PFSK-1 (cell line): ENCODE measurements at regions not wholly inside any gene's neighbourhood (a gene's known extent, or its start where the extent isn't known, plus 50 kb on each side); places are given as distances from the start of the nearest gene placed in this dataset.

Experiments used
- POLR2AphosphoS5 ChIP-seq: IDR thresholded peaks from 2 replicates; pipeline ENCODE4 v1.6.1; 2012; ENCODE audit warnings: low read depth, mild to moderate bottlenecking, control low read depth, low read length, moderate library complexity
- REST ChIP-seq, 2 experiments: IDR thresholded peaks; 2 replicates each; pipeline versions ENCODE4 v1.6.1 to v1.8.0; 2011 to 2012; ENCODE audit warnings: low read depth in 2 of 2, low read length in 2 of 2, control low read depth in 1 of 2, inconsistent platforms in 1 of 2, mild to moderate bottlenecking in 1 of 2, moderate library complexity in 1 of 2; ENCODE audit not compliant: insufficient read depth in 1 of 2
- TAF1 ChIP-seq: IDR thresholded peaks from 2 replicates; pipeline ENCODE4 v1.6.1; 2012; ENCODE audit warnings: low read length, control low read depth, borderline replicate concordance; ENCODE audit not compliant: insufficient read depth

GRCh38 chr11:96783311-96783710 is 393.5 kb downstream of the JRKL start:
- no peak for TF ChIP-seq TAF1
- TF ChIP-seq POLR2AphosphoS5, result no peak
- no peak for TF ChIP-seq REST (IDR thresholded peaks at IDR 0.05; ENCODE audit: insufficient read depth in 1 of 2, low read depth in 2 of 2, low read length in 2 of 2)
